HEK293T (cell line): ENCODE measurements at regions not wholly inside any gene's neighbourhood (a gene's known extent, or its start where the extent isn't known, plus 50 kb on each side); places are given as distances from the start of the nearest gene placed in this dataset.
"Not testable (repeated sequence)": the region's sequence is repeated elsewhere in the genome, so short reads cannot be mapped to it uniquely, and the experiment has no call there.

Experiments
- ARNT ChIP-seq: fragments of 450-650 bp; IDR thresholded peaks from 2 replicates; pipeline ENCODE4 v1.6.1; 2017; ENCODE audit warnings: mild to moderate bottlenecking
- FOXM1 ChIP-seq: fragments of 450-650 bp; IDR thresholded peaks from 2 replicates; pipeline ENCODE4 v1.6.1; 2017; ENCODE audit warnings: mild to moderate bottlenecking, borderline replicate concordance
- LEF1 ChIP-seq: fragments of 450-650 bp; IDR thresholded peaks from 2 replicates; pipeline ENCODE4 v1.6.1; 2017; ENCODE audit warnings: mild to moderate bottlenecking, borderline replicate concordance
- NFRKB ChIP-seq: fragments of 450-650 bp; IDR thresholded peaks from 2 replicates; pipeline ENCODE4 v1.6.1; 2016; ENCODE audit warnings: mild to moderate bottlenecking, moderate library complexity
- SP1 ChIP-seq: fragments of 450-650 bp; IDR thresholded peaks from 2 replicates; pipeline ENCODE4 v1.6.1; 2017
- SUZ12 ChIP-seq: fragments of 450-650 bp; IDR thresholded peaks from 2 replicates; pipeline ENCODE4 v1.6.1; 2016; ENCODE audit warnings: mild to moderate bottlenecking

- not testable (repeated sequence) for TF ChIP-seq SP1, SUZ12, FOXM1, NFRKB, LEF1, ARNT
Observed at GRCh38 chr7:149597789-149598188, 100.2 kb upstream of the ZNF746 start.
